ENCODE measurements at regions not wholly inside any gene's neighbourhood (a gene's known extent, or its start where the extent isn't known, plus 50 kb on each side); places are given as distances from the start of the nearest gene placed in this dataset.

DNA sequence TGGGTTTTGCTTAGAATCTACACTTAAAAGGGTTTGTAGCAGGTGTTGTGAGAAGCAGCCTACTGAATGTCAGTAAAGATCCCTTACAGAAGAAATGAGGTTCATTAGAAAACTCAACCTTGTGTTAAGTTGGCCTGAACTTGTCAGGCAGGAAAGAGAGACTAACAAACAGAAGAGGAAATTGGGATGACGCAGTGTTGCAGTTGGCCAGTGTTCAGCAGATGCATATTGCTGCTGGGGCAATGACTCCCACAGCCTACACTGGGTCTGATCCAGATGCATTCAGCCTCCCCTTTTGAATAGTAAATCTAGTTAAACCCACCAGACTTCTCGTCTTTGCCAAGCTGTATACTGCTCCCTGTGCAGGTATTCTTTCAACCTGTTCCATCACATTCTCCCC, 409.4 kb downstream of the UBE2NL start:
- WGBS, 2 donors (ENCODE audit: low coverage in 1 of 2) = 50 to 70% methylated on average over 1 to 2 of the region's 2 CpGs
- Histone ChIP-seq H3K9me3 (no peaks in the 10 kb centered on the region), H3K36me3 (no peaks in the 10 kb centered on the region), H3K4me3 (no peak overlapping the region), H3K4me1 (no peaks in the 10 kb centered on the region), H3K27ac (no peak overlapping the region), H3K27me3 (no peaks in the 10 kb centered on the region)
- TF ChIP-seq EP300 (IDR thresholded peaks at IDR 0.05) (no peak), POLR2A (IDR thresholded peaks at IDR 0.05) (no peak), POLR2AphosphoS5 (IDR thresholded peaks at IDR 0.05) (no peak)
- TF ChIP-seq, protein P1, sequence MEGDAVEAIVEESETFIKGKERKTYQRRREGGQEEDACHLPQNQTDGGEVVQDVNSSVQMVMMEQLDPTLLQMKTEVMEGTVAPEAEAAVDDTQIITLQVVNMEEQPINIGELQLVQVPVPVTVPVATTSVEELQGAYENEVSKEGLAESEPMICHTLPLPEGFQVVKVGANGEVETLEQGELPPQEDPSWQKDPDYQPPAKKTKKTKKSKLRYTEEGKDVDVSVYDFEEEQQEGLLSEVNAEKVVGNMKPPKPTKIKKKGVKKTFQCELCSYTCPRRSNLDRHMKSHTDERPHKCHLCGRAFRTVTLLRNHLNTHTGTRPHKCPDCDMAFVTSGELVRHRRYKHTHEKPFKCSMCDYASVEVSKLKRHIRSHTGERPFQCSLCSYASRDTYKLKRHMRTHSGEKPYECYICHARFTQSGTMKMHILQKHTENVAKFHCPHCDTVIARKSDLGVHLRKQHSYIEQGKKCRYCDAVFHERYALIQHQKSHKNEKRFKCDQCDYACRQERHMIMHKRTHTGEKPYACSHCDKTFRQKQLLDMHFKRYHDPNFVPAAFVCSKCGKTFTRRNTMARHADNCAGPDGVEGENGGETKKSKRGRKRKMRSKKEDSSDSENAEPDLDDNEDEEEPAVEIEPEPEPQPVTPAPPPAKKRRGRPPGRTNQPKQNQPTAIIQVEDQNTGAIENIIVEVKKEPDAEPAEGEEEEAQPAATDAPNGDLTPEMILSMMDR (IDR thresholded peaks at IDR 0.05) = no peak
- ATAC-seq = no peak

DNA sequence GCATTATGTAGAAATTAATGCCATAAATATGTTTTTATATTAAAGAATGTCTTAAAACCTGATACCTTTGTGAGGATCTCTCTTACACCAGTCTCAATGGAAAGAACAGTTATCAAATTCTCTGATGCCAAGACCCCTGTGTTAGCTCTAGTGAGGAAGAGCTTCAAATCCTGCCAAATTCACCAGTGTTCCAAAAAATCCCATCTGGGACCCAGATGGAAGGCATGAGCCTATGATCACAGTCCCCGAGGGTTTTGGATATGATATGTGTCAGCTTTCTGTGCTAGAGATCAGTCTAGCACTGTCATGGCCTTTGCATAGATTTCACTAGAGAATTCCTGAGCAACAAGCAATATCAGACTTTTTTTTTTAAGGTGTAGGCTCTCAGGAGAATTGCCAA, 412.1 kb downstream of the UBE2NL start:
- TF ChIP-seq, protein P1 (IDR thresholded peaks at IDR 0.05) = no peak
- TF ChIP-seq POLR2A (IDR thresholded peaks at IDR 0.05) (no peak), EP300 (IDR thresholded peaks at IDR 0.05) (no peak), POLR2AphosphoS5 (IDR thresholded peaks at IDR 0.05) (no peak)
- H3K4me1 ChIP-seq = no peaks in the 10 kb centered on the region
- no peak for ATAC-seq
- no peaks in the 10 kb centered on the region for H3K27me3 ChIP-seq
- no peak overlapping the region for H3K4me3 ChIP-seq
- no peaks in the 10 kb centered on the region for H3K9me3 ChIP-seq
- 100% methylated on average over 1 of the region's 1 CpG; no CpG with 5 or more reads in 1 of the 2 donors for WGBS, 2 donors (ENCODE audit: low coverage in 1 of 2)
- no peak overlapping the region for H3K27ac ChIP-seq
- no peaks in the 10 kb centered on the region for H3K36me3 ChIP-seq

DNA sequence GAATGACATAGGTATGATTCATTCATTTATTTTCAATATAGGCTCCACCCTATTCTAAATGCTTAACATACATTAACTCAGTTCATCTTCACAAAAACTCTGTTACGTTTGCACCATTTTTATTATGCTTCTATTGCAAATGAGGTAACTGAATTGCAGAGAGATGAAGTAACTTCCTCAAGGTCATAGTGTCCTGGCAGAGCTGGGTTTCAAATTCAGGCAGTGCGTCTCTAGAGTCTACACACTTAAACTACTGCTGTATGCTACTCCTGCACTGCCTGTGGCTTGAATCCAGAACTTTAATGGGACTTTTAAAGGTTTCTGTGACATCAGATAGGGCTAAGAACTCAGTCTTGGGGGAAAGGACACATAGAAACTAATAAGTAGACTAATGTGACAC, 413.4 kb downstream of the UBE2NL start:
- Histone ChIP-seq H3K4me3 (no peak overlapping the region), H3K27me3 (no peaks in the 10 kb centered on the region), H3K36me3 (no peaks in the 10 kb centered on the region), H3K4me1 (no peaks in the 10 kb centered on the region), H3K9me3 (no peaks in the 10 kb centered on the region), H3K27ac (no peak overlapping the region)
- 82% methylated on average over 2 of the region's 2 CpGs; no CpG with 5 or more reads in 1 of the 2 donors for WGBS, 2 donors (ENCODE audit: low coverage in 1 of 2)
- no peak for TF ChIP-seq POLR2A (IDR thresholded peaks at IDR 0.05)
- TF ChIP-seq, protein P1 (IDR thresholded peaks at IDR 0.05) = no peak
- no peak for TF ChIP-seq EP300 (IDR thresholded peaks at IDR 0.05)
- TF ChIP-seq POLR2AphosphoS5 (IDR thresholded peaks at IDR 0.05) = no peak
- no peak for ATAC-seq

DNA sequence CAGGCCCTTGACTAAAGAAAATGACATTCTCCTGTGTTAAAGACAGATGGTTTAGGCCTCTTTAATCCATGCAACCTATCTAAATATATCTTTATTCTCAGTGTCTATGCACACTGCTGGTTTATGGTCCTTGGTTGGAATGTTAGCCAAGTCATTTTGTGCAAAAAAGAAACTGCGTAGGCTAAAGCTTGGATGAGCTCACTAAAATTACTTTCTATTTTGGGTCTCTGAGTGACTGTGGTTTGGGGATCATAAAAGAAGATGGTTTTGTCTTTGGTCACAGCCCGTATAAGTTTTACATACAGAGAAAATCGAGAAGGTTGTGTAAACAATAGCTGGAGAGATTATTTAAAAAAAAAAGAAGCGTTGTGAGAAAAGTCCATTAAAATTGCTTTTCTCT, 443.6 kb downstream of the UBE2NL start:
- no peaks in the 10 kb centered on the region for H3K27me3 ChIP-seq

DNA sequence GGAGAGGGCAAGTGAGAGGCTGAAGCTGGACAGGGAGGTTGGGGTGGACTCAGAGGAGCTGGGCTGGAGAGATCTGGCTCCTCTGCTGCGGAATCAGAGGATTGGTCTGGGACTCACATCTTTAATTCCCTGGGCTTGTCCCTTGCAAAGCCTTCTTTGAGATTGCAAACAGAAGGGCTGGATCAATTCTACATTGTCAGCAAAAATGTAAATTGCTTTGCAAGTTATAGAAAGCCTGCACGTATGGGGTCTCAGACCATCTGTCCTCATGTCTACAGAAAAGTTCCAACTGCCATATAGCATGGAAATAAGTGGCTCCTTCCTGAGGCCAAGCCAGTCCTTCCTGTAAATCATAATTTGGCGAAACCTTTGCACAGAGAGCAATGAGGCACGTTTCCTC, 449.6 kb downstream of the UBE2NL start:
- Histone ChIP-seq H3K27ac (no peak overlapping the region), H3K4me1 (no peaks in the 10 kb centered on the region), H3K36me3 (no peaks in the 10 kb centered on the region), H3K27me3 (no peaks in the 10 kb centered on the region), H3K9me3 (no peaks in the 10 kb centered on the region), H3K4me3 (no peak overlapping the region)
- ATAC-seq = no peak
- no peak for TF ChIP-seq POLR2AphosphoS5 (IDR thresholded peaks at IDR 0.05)
- no peak for TF ChIP-seq EP300 (IDR thresholded peaks at IDR 0.05)
- TF ChIP-seq POLR2A (IDR thresholded peaks at IDR 0.05) = no peak
- TF ChIP-seq, protein P1 (IDR thresholded peaks at IDR 0.05) = no peak
- WGBS, 2 donors (ENCODE audit: low coverage in 1 of 2) = 63 to 100% methylated on average over 1 to 2 of the region's 4 CpGs

More for the DNA sequence above, 443.6 kb downstream of the UBE2NL start:
- H3K4me3 ChIP-seq = no peak overlapping the region
- no peaks in the 10 kb centered on the region for H3K9me3 ChIP-seq
- H3K36me3 ChIP-seq = no peaks in the 10 kb centered on the region
- ATAC-seq = no peak
- TF ChIP-seq, protein P1 (IDR thresholded peaks at IDR 0.05) = no peak
- no peak for TF ChIP-seq EP300 (IDR thresholded peaks at IDR 0.05)
- no peak for TF ChIP-seq POLR2AphosphoS5 (IDR thresholded peaks at IDR 0.05)
- TF ChIP-seq POLR2A (IDR thresholded peaks at IDR 0.05) = no peak
- 61 to 64% methylated on average over 3 of the region's 4 CpGs for WGBS, 2 donors (ENCODE audit: low coverage in 1 of 2)
- H3K4me1 ChIP-seq = no peaks in the 10 kb centered on the region
- H3K27ac ChIP-seq = no peak overlapping the region

Data from gastroesophageal sphincter (tissue), 4 donors.